ENCODE measurements at regions not wholly inside any gene's neighbourhood (a gene's known extent, or its start where the extent isn't known, plus 50 kb on each side); places are given as distances from the start of the nearest gene placed in this dataset.

- no peaks in the 10 kb centered on the region for H3K36me3 ChIP-seq (replicated peaks; ENCODE audit: insufficient read depth, low read length)
- no peaks in the 10 kb centered on the region for H4K20me1 ChIP-seq (ENCODE audit: insufficient read depth, low read length)
- H3K27ac ChIP-seq (ENCODE audit: low read length): no peak overlapping the region
- H3K4me3 ChIP-seq (ENCODE audit: low read length): no peak overlapping the region
- no peaks in the 10 kb centered on the region for H3K27me3 ChIP-seq (replicated peaks; ENCODE audit: insufficient read depth, low read length)
- H3K9me3 ChIP-seq (replicated peaks; ENCODE audit: insufficient read depth, low read length): no peaks in the 10 kb centered on the region
- no peak for TF ChIP-seq EZH2 (optimal IDR thresholded peaks at IDR 0.05; ENCODE audit: low read depth, low read length)
- TF ChIP-seq CTCF (IDR thresholded peaks at IDR 0.05; ENCODE audit: low read length): no peak
- TF ChIP-seq EZH2phosphoT487 (IDR thresholded peaks at IDR 0.05; ENCODE audit: low read length): no peak
- no peak overlapping the region for H3K4me2 ChIP-seq (ENCODE audit: low read depth, low read length)
- no peaks in the 10 kb centered on the region for H3F3A ChIP-seq (ENCODE audit: insufficient read depth, low read length)
- H2AFZ ChIP-seq (ENCODE audit: low read length): no peak overlapping the region
- H3K79me2 ChIP-seq (ENCODE audit: low read length): no peaks in the 10 kb centered on the region
- H3K9ac ChIP-seq (ENCODE audit: low read length): no peak overlapping the region
- no peaks in the 10 kb centered on the region for H3K9me2 ChIP-seq (replicated peaks; ENCODE audit: insufficient read depth, low read length)
- no peak for DNase-seq
- H3K4me1 ChIP-seq (ENCODE audit: low read length): no peaks in the 10 kb centered on the region
These were observed 212.6 kb downstream of the ACKR3 start for GRCh38 chr2:236781933-236782816.

GRCh38 chr2:236782938-236783337, 213.3 kb downstream of the ACKR3 start:
- H3K27me3 ChIP-seq (replicated peaks; ENCODE audit: insufficient read depth, low read length): no peaks in the 10 kb centered on the region
- no peaks in the 10 kb centered on the region for H3K79me2 ChIP-seq (ENCODE audit: low read length)
- H3F3A ChIP-seq (ENCODE audit: insufficient read depth, low read length): no peaks in the 10 kb centered on the region
- no peak overlapping the region for H3K27ac ChIP-seq (ENCODE audit: low read length)
- H2AFZ ChIP-seq (ENCODE audit: low read length): no peak overlapping the region
- no peak overlapping the region for H3K9ac ChIP-seq (ENCODE audit: low read length)
- no peaks in the 10 kb centered on the region for H3K36me3 ChIP-seq (replicated peaks; ENCODE audit: insufficient read depth, low read length)
- H3K4me2 ChIP-seq (ENCODE audit: low read depth, low read length): no peak overlapping the region
- H3K9me2 ChIP-seq (replicated peaks; ENCODE audit: insufficient read depth, low read length): no peaks in the 10 kb centered on the region
- H3K4me3 ChIP-seq (ENCODE audit: low read length): no peak overlapping the region
- H3K4me1 ChIP-seq (ENCODE audit: low read length): no peaks in the 10 kb centered on the region
- TF ChIP-seq EZH2 (optimal IDR thresholded peaks at IDR 0.05; ENCODE audit: low read depth, low read length): no peak
- no peak for TF ChIP-seq EZH2phosphoT487 (IDR thresholded peaks at IDR 0.05; ENCODE audit: low read length)
- no peak for TF ChIP-seq CTCF (IDR thresholded peaks at IDR 0.05; ENCODE audit: low read length)
- H4K20me1 ChIP-seq (ENCODE audit: insufficient read depth, low read length): no peaks in the 10 kb centered on the region
- DNase-seq: no peak
- H3K9me3 ChIP-seq (replicated peaks; ENCODE audit: insufficient read depth, low read length): no peaks in the 10 kb centered on the region

- H2AFZ ChIP-seq (ENCODE audit: low read length): no peak overlapping the region
- no peaks in the 10 kb centered on the region for H3K4me1 ChIP-seq (ENCODE audit: low read length)
- TF ChIP-seq CTCF (IDR thresholded peaks at IDR 0.05; ENCODE audit: low read length) (no peak), EZH2 (optimal IDR thresholded peaks at IDR 0.05; ENCODE audit: low read depth, low read length) (no peak), EZH2phosphoT487 (IDR thresholded peaks at IDR 0.05; ENCODE audit: low read length) (no peak)
- H3F3A ChIP-seq (ENCODE audit: insufficient read depth, low read length): no peaks in the 10 kb centered on the region
- H3K4me3 ChIP-seq (ENCODE audit: low read length): no peak overlapping the region
- H3K9ac ChIP-seq (ENCODE audit: low read length): no peak overlapping the region
- H3K9me3 ChIP-seq (replicated peaks; ENCODE audit: insufficient read depth, low read length): no peaks in the 10 kb centered on the region
- no peaks in the 10 kb centered on the region for H4K20me1 ChIP-seq (ENCODE audit: insufficient read depth, low read length)
- no peaks in the 10 kb centered on the region for H3K36me3 ChIP-seq (replicated peaks; ENCODE audit: insufficient read depth, low read length)
- no peaks in the 10 kb centered on the region for H3K27me3 ChIP-seq (replicated peaks; ENCODE audit: insufficient read depth, low read length)
- no peak overlapping the region for H3K27ac ChIP-seq (ENCODE audit: low read length)
- no peaks in the 10 kb centered on the region for H3K79me2 ChIP-seq (ENCODE audit: low read length)
- DNase-seq: no peak
- no peaks in the 10 kb centered on the region for H3K9me2 ChIP-seq (replicated peaks; ENCODE audit: insufficient read depth, low read length)
- no peak overlapping the region for H3K4me2 ChIP-seq (ENCODE audit: low read depth, low read length)
These were observed 213.9 kb downstream of the ACKR3 start for GRCh38 chr2:236783417-236784020.
